ENCODE measurements at regions not wholly inside any gene's neighbourhood (a gene's known extent, or its start where the extent isn't known, plus 50 kb on each side); places are given as distances from the start of the nearest gene placed in this dataset.

DNA sequence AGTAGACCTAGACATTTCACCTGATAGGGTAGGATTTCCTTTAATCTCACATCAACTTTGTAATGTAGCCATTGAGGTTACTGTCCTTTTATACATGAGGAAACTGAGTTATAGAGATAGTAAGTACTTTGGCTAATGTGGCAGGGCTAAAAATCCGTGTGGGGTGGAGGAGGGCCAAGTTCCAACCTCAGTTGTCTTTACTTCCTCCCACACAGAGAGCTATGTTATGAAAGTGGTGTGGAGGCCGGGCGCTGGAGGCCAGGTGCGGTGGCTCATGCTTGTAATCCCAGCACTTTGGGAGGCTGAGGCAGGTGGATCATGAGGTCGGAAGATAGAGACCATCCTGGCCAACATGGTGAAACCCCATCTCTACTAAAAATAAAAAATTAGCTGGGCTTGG lies 173.3 kb downstream of the PALM2AKAP2 start:
- TF ChIP-seq, protein P1, sequence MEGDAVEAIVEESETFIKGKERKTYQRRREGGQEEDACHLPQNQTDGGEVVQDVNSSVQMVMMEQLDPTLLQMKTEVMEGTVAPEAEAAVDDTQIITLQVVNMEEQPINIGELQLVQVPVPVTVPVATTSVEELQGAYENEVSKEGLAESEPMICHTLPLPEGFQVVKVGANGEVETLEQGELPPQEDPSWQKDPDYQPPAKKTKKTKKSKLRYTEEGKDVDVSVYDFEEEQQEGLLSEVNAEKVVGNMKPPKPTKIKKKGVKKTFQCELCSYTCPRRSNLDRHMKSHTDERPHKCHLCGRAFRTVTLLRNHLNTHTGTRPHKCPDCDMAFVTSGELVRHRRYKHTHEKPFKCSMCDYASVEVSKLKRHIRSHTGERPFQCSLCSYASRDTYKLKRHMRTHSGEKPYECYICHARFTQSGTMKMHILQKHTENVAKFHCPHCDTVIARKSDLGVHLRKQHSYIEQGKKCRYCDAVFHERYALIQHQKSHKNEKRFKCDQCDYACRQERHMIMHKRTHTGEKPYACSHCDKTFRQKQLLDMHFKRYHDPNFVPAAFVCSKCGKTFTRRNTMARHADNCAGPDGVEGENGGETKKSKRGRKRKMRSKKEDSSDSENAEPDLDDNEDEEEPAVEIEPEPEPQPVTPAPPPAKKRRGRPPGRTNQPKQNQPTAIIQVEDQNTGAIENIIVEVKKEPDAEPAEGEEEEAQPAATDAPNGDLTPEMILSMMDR (IDR thresholded peaks at IDR 0.05; ENCODE audit: low read length), result no peak
- TF ChIP-seq EZH2 (IDR thresholded peaks at IDR 0.05; ENCODE audit: borderline replicate concordance, low read length), result no peak
